HepG2 (cell line): ENCODE measurements at regions not wholly inside any gene's neighbourhood (a gene's known extent, or its start where the extent isn't known, plus 50 kb on each side); places are given as distances from the start of the nearest gene placed in this dataset.

ENCODE experiments used
- ATAC-seq: fragments of 200-7000 bp; cut with Tn5 transposase; 3 replicates; pipeline ENCODE4 v1.9.1; 2020; ENCODE audit warnings: mild to moderate bottlenecking, moderate library complexity
- BruUV-seq: library from RNA; stranded (reverse); fragments of 400-500 nt; replicated peaks from 2 replicates; lab custom pipeline; 2021; lab: Mats Ljungman, UMichigan
- CTCF ChIA-PET: fragments of 300-600 bp; formaldehyde crosslinking; extraction: SDS; loops from one replicate; lab custom pipeline; 2021; ENCODE audit warnings: low total read pairs, inconsistent platforms, low intra/inter-chr PET ratio; lab: Yijun Ruan, JAX
- POLR2A ChIA-PET: fragments of 350-600 bp; sonication (Branson Sonifier 250); formaldehyde crosslinking; loops from one replicate; lab custom pipeline; 2020; ENCODE audit warnings: antibody characterized with exemption, inconsistent platforms; lab: Yijun Ruan, JAX
- DNase-seq: peaks from one replicate; pipeline ENCODE4 v3.0.0-alpha.2; 2015; ENCODE audit warnings: low spot score
- FAIRE-seq: peaks from 3 replicates; lab custom pipeline; 2011; peaks lifted over from hg19 to GRCh38; lab: Jason Lieb, UNC
- H2AFZ ChIP-seq: one replicate; pipeline ENCODE4 v1.6.1; 2011; ENCODE audit warnings: low read length, inconsistent platforms
- H3K27ac ChIP-seq: fragments of 300-600 bp; 3 replicates; pipeline ENCODE4 v1.8.0; 2011; ENCODE audit warnings: mixed run types, mild to moderate bottlenecking, mixed read lengths, low read length, inconsistent platforms; ENCODE audit not compliant: insufficient read depth; ENCODE audit errors: extremely low read length
- H3K27me3 ChIP-seq, 2 experiments: fragments of 200-600 bp in 1 of 2; 2 replicates in 1 of 2; 3 replicates in 1 of 2; pipeline versions ENCODE4 v1.6.0 to v1.8.0; 2011; ENCODE audit warnings: low read length in 2 of 2, mild to moderate bottlenecking in 2 of 2, moderate library complexity in 2 of 2, inconsistent platforms in 1 of 2; ENCODE audit not compliant: insufficient read depth in 2 of 2, control insufficient read depth in 1 of 2
- H3K36me3 ChIP-seq, 2 experiments: fragments of 200-600 bp in 1 of 2; replicated peaks in 1 of 2; 2 replicates in 1 of 2; 3 replicates in 1 of 2; pipeline versions ENCODE4 v1.5.1 to v1.8.0; 2011; ENCODE audit warnings: low read length in 2 of 2, inconsistent platforms in 1 of 2; ENCODE audit not compliant: insufficient read depth in 2 of 2, control insufficient read depth in 1 of 2
- H3K4me1 ChIP-seq: 2 replicates; pipeline ENCODE4 v1.5.1; 2012; ENCODE audit warnings: low read length, inconsistent platforms; ENCODE audit not compliant: insufficient read depth
- H3K4me2 ChIP-seq: 2 replicates; pipeline ENCODE4 v1.6.0; 2011; ENCODE audit warnings: low read depth, low read length, inconsistent platforms
- H3K4me3 ChIP-seq, 3 experiments: fragments of 200-600 bp in 1 of 3; sonication (generic), shearing (Covaris generic) in 1 of 3; replicated peaks in 1 of 3; 2 replicates each; pipeline ENCODE4 v1.5.1; 2011 to 2016; ENCODE audit warnings: low read length in 3 of 3, inconsistent platforms in 2 of 3, low read depth in 2 of 3, mild to moderate bottlenecking in 2 of 3, control low read depth in 1 of 3, mixed read lengths in 1 of 3; ENCODE audit not compliant: insufficient read depth in 1 of 3
- H3K79me2 ChIP-seq: one replicate; pipeline ENCODE4 v1.6.1; 2011; ENCODE audit warnings: low read length, inconsistent platforms; ENCODE audit not compliant: insufficient read depth
- H3K9ac ChIP-seq: 2 replicates; pipeline ENCODE4 v1.6.0; 2011; ENCODE audit warnings: mild to moderate bottlenecking, low read depth, low read length, inconsistent platforms; ENCODE audit not compliant: insufficient read depth
- H3K9me3 ChIP-seq: 2 replicates; pipeline ENCODE4 v1.5.1; 2012; ENCODE audit warnings: mild to moderate bottlenecking, low read length
- H4K20me1 ChIP-seq: 2 replicates; pipeline ENCODE4 v1.6.0; 2011; ENCODE audit warnings: inconsistent platforms, mild to moderate bottlenecking, low read length, moderate library complexity; ENCODE audit not compliant: insufficient read depth
- GATA4 ChIP-seq: sonication (generic); IDR thresholded peaks from 2 replicates; pipeline ENCODE4 v1.6.1; 2016; ENCODE audit warnings: antibody characterized with exemption, low read depth, borderline replicate concordance
- MAFK ChIP-seq, 2 experiments: IDR thresholded peaks in 1 of 2; conservative IDR thresholded peaks in 1 of 2; 2 replicates each; pipeline ENCODE4 v1.6.1; 2011; ENCODE audit warnings: improper control_type of control experiment in 2 of 2, low read length in 2 of 2
- NFE2L2 ChIP-seq: fragments of 150-350 bp; IDR thresholded peaks from 2 replicates; pipeline ENCODE4 v1.6.1; 2014; ENCODE audit warnings: low read length
- PHF21A ChIP-seq: sonication (generic); formaldehyde crosslinking; IDR thresholded peaks from 2 replicates; pipeline ENCODE4 v1.5.0; 2020; ENCODE audit warnings: mild to moderate bottlenecking, missing genetic modification reagents
- ZNF746 ChIP-seq: sonication (generic); formaldehyde crosslinking; IDR thresholded peaks from 2 replicates; pipeline ENCODE4 v1.8.0; 2022; ENCODE audit warnings: mild to moderate bottlenecking, missing genetic modification reagents
- WGBS: methylation state at CpG from one replicate; pipeline ENCODE4 v1.1.6; 2017; ENCODE audit warnings: low lambda C conversion rate; 5-methylcytosine and 5-hydroxymethylcytosine counted together
- in situ Hi-C: cut with HindIII; loops from 2 replicates; pipeline ENCODE4 v1.10.0; 2017; ENCODE audit warnings: low pct_unique_long_range_greater_than_20kb; ENCODE audit not compliant: extremely low pct_ligation_motif_present
- intact Hi-C: fragments of 100-400 bp; cut with micrococcal nuclease; formaldehyde crosslinking; loops from one replicate; pipeline ENCODE4 v1.10.0; 2022; ENCODE audit not compliant: unreplicated experiment

DNA sequence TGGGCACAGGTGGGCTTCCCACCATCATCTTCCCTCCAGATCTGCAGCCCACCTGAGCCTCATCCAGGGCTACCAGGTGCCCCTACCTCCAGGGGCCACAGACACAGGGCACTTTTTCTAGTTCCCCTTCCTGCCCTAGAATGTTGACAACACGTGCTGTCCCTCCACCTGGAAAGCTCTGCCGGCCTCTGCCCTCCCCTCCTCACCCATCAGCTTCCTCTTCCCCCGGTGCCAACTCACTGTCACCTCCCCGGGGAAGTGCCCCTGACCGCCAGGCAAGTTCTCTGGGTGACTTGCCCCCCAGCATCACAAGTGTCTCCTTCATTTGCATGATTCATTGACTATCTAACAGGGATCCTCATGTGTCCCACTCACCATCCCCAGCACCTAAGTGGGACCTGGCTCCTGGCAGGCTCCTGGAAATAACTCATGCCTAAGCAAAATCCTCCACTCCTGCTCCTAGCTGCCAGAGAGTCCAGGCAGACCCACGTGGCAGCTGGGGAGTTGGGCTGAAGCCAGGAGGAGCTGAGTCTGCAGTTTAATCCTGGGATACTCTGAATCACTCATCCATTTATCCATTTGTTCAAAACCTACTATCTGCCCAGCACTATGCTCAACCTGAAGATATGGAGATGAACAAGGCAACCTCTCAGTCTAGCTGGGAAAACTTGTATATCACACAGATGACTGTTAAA, 304.4 kb downstream of the FOXL1 start:
- ChIA-PET CTCF (no interaction called here), POLR2A (no interaction called here)
- in situ Hi-C loops, result no loop called here
- intact Hi-C loops, result no loop called here
- no peak overlapping the region for H3K4me2 ChIP-seq
- H3K4me3 ChIP-seq, result no peak overlapping the region
- ATAC-seq (no peak), DNase-seq (no peak), FAIRE-seq (no peak)
- no peak overlapping the region for H3K9ac ChIP-seq
- H3K4me1 ChIP-seq, result no peaks in the 10 kb centered on the region
- H4K20me1 ChIP-seq, result no peaks in the 10 kb centered on the region
- 1% methylated on average over 6 of the region's 6 CpGs for WGBS
- H3K9me3 ChIP-seq, result no peaks in the 10 kb centered on the region
- H3K27ac ChIP-seq, result no peak overlapping the region
- no peak for TF ChIP-seq NFE2L2
- TF ChIP-seq PHF21A (CRISPR knock-in tag), result no peak
- TF ChIP-seq ZNF746 (CRISPR knock-in tag), result no peak
- peak in 1 of 2 experiments; percentile 25; a peak in 1 of 4 replicates for TF ChIP-seq MAFK (conservative IDR thresholded peaks at IDR 0.05 in 1 of 2, IDR thresholded peaks at IDR 0.05 in 1 of 2; ENCODE audit: low read length in 2 of 2)
- no peaks in the 10 kb centered on the region for H3K79me2 ChIP-seq
- H3K36me3 ChIP-seq, result no peaks in the 10 kb centered on the region
- H3K27me3 ChIP-seq, result peaks cover 4 to 66% of the 10 kb centered on the region in 2 experiments
- no peak overlapping the region for H2AFZ ChIP-seq
- no TSS peak for BruUV-seq

DNA sequence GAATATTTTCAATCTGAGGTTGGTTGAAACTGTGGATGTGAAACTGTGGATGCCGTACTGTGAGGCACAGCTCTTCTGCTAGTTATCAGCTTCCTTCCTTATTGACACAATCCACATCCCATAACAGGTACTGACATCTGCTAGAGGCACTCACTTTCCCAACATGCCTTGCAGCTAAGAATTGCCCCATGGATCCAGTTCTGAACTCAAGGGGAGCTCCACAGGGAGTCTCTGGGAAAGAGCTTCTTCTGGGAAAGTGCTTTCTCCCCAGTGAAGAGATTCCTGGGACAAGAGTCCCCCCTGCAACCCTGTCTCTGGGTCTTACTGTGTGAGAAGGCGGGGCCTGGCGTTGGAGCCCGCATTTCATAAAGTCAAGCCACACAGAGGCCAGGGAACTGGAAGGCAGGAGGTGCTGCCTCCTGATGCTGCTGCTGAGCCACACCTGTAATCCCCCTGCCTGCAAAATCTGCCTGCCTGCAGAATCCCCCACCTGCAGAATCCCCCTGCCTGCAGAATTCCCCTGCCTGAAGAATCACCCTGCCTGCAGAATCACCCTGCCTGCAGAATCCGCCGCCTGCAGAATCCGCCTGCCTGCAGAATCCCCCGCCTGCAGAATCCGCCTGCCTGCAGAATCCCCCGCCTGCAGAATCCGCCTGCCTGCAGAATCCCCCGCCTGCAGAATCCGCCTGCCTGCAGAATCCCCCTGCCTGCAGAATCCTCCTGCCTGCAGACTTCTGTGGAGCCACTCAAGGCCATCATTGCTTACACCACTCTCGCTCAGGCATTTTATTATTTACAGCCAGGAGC, 305.4 kb downstream of the FOXL1 start:
- in situ Hi-C loops (no loop called here), intact Hi-C loops (no loop called here)
- CTCF ChIA-PET, result no interaction called here
- ATAC-seq (no peak), FAIRE-seq (no peak), DNase-seq (no peak)
- POLR2A ChIA-PET, result no interaction called here
- no TSS peak for BruUV-seq
- H4K20me1 ChIP-seq, result no peaks in the 10 kb centered on the region
- no peak overlapping the region for H3K9ac ChIP-seq
- H2AFZ ChIP-seq, result no peak overlapping the region
- H3K4me2 ChIP-seq, result no peak overlapping the region
- no peak for TF ChIP-seq NFE2L2
- TF ChIP-seq GATA4, result no peak
- no peak overlapping the region for H3K27ac ChIP-seq
- H3K36me3 ChIP-seq, result no peaks in the 10 kb centered on the region
- peaks cover 4 to 64% of the 10 kb centered on the region in 2 experiments for H3K27me3 ChIP-seq
- H3K9me3 ChIP-seq, result no peaks in the 10 kb centered on the region
- no peak overlapping the region for H3K4me3 ChIP-seq
- no peaks in the 10 kb centered on the region for H3K79me2 ChIP-seq
- 3% methylated on average over 4 of the region's 14 CpGs for WGBS
- no peaks in the 10 kb centered on the region for H3K4me1 ChIP-seq
